Fibroblast of lung (primary cell): ENCODE measurements at regions not wholly inside any gene's neighbourhood (a gene's known extent, or its start where the extent isn't known, plus 50 kb on each side); places are given as distances from the start of the nearest gene placed in this dataset.
"Not testable (repeated sequence)": the region's sequence is repeated elsewhere in the genome, so short reads cannot be mapped to it uniquely, and the experiment has no call there.

Experiments used
- DNase-seq, 2 donors: peaks; one replicate each; pipeline versions ENCODE4 v3.0.0 to v3.0.0-alpha.2; 2010; ENCODE audit warnings: low read depth in 2 of 2
- H2AFZ ChIP-seq: 2 replicates; pipeline ENCODE4 v1.5.1; 2012; ENCODE audit warnings: low read length, control low read depth, inconsistent platforms
- H3K27ac ChIP-seq: 2 replicates; pipeline ENCODE4 v1.5.1; 2011; ENCODE audit warnings: low read length, control low read depth; ENCODE audit not compliant: insufficient read depth
- H3K27me3 ChIP-seq: 2 replicates; pipeline ENCODE4 v1.5.1; 2011; ENCODE audit warnings: mild to moderate bottlenecking, low read length; ENCODE audit not compliant: control insufficient read depth, insufficient read depth
- H3K36me3 ChIP-seq: 2 replicates; pipeline ENCODE4 v1.5.1; 2011; ENCODE audit warnings: low read length; ENCODE audit not compliant: control insufficient read depth, insufficient read depth
- H3K4me1 ChIP-seq: 2 replicates; pipeline ENCODE4 v1.5.1; 2011; ENCODE audit warnings: low read length; ENCODE audit not compliant: control insufficient read depth, insufficient read depth; ENCODE audit errors: extremely low read depth
- H3K4me2 ChIP-seq: 2 replicates; pipeline ENCODE4 v1.5.1; 2011; ENCODE audit warnings: low read length, control low read depth; ENCODE audit not compliant: insufficient read depth; ENCODE audit errors: extremely low read depth
- H3K4me3 ChIP-seq, 4 experiments: fragments of 200-600 bp in 1 of 4; sonication (generic) in 1 of 4; replicated peaks in 1 of 4; 2 replicates each; pipeline ENCODE4 v1.5.1; 2011 to 2016; ENCODE audit warnings: low read length in 4 of 4, low read depth in 3 of 4, mild to moderate bottlenecking in 3 of 4, control low read depth in 2 of 4, inconsistent platforms in 1 of 4, mixed read lengths in 1 of 4; ENCODE audit not compliant: insufficient read depth in 1 of 4; ENCODE audit errors: control extremely low read depth in 1 of 4
- H3K79me2 ChIP-seq: 2 replicates; pipeline ENCODE4 v1.5.1; 2012; ENCODE audit warnings: mild to moderate bottlenecking, low read length, inconsistent platforms; ENCODE audit not compliant: control insufficient read depth, insufficient read depth
- H3K9ac ChIP-seq: 2 replicates; pipeline ENCODE4 v1.5.1; 2011; ENCODE audit warnings: mild to moderate bottlenecking, low read length, control low read depth; ENCODE audit not compliant: insufficient read depth
- H3K9me3 ChIP-seq: 2 replicates; pipeline ENCODE4 v1.5.1; 2012; ENCODE audit warnings: low read depth, low read length; ENCODE audit not compliant: control insufficient read depth, insufficient read depth
- H4K20me1 ChIP-seq: 2 replicates; pipeline ENCODE4 v1.5.1; 2011; ENCODE audit warnings: low read length; ENCODE audit not compliant: control insufficient read depth, insufficient read depth; ENCODE audit errors: extremely low read depth
- CTCF ChIP-seq, 2 donors: IDR thresholded peaks in 1 of 2; conservative IDR thresholded peaks in 1 of 2; 1 replicate in 1 of 2; 2 replicates in 1 of 2; pipeline ENCODE4 v1.5.1; 2011 to 2012; ENCODE audit warnings: low read length in 2 of 2, control low read depth in 1 of 2, inconsistent platforms in 1 of 2, low read depth in 1 of 2, mild to moderate bottlenecking in 1 of 2
- EZH2 ChIP-seq: IDR thresholded peaks from 2 replicates; pipeline ENCODE4 v1.5.1; 2012; ENCODE audit warnings: low read length, control low read depth, mild to moderate bottlenecking; ENCODE audit errors: missing control alignments

DNA sequence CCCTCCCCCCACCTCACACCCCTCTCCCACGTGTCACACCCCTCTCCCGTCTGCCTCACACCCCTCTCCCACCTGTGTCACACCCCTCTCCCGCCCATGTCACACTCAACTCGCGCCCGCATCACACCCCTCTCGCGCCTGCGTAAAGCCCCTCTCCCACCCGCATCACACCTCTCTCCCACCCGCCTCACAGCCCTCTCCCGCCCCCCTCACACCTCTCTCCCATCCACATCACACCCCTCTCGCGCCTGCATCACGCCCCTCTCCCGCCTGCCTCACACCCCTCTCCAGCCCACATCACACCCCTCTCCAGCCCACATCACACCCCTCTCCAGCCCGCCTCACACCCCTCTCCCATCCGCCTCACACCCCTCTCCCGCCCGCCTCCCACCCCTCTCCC lies 173.5 kb upstream of the FOXD4L5 start:
- DNase-seq, result no peak
- Histone ChIP-seq H3K79me2 (no peaks in the 10 kb centered on the region), H3K27me3 (no peaks in the 10 kb centered on the region), H3K9me3 (no peaks in the 10 kb centered on the region), H3K36me3 (no peaks in the 10 kb centered on the region), H3K4me3 (no peak overlapping the region), H3K9ac (no peak overlapping the region), H3K4me1 (no peaks in the 10 kb centered on the region), H3K27ac (no peak overlapping the region), H2AFZ (no peak overlapping the region), H3K4me2 (no peak overlapping the region), H4K20me1 (no peaks in the 10 kb centered on the region)
- no peak for TF ChIP-seq CTCF (conservative IDR thresholded peaks at IDR 0.05 in 1 of 2, IDR thresholded peaks at IDR 0.05 in 1 of 2; ENCODE audit: low read depth in 1 of 2, low read length in 2 of 2)
- no peak for TF ChIP-seq EZH2

GRCh38 chr9:65456991-65457390 lies 172.0 kb upstream of the FOXD4L5 start:
- not testable (repeated sequence) for H3K27me3 ChIP-seq, H3K4me2 ChIP-seq, H3K36me3 ChIP-seq, H3K4me3 ChIP-seq, H2AFZ ChIP-seq, DNase-seq, H4K20me1 ChIP-seq, H3K9me3 ChIP-seq, H3K27ac ChIP-seq, H3K9ac ChIP-seq, H3K79me2 ChIP-seq, H3K4me1 ChIP-seq

- H3K79me2 ChIP-seq, H2AFZ ChIP-seq, H3K9me3 ChIP-seq, DNase-seq, H3K27ac ChIP-seq, H3K4me3 ChIP-seq, H4K20me1 ChIP-seq, H3K4me1 ChIP-seq, H3K9ac ChIP-seq, H3K27me3 ChIP-seq, H3K36me3 ChIP-seq, H3K4me2 ChIP-seq: not testable (repeated sequence)
These were observed 171.0 kb upstream of the FOXD4L5 start for GRCh38 chr9:65455751-65456647.

- not testable (repeated sequence) for H3K27me3 ChIP-seq, H2AFZ ChIP-seq, H3K4me1 ChIP-seq, H4K20me1 ChIP-seq, H3K4me2 ChIP-seq, H3K4me3 ChIP-seq, H3K79me2 ChIP-seq, H3K9ac ChIP-seq, H3K27ac ChIP-seq, H3K9me3 ChIP-seq, H3K36me3 ChIP-seq, DNase-seq
These were observed 170.1 kb upstream of the FOXD4L5 start for GRCh38 chr9:65455136-65455535.

- H3K4me1 ChIP-seq, H3K4me3 ChIP-seq, H3K27ac ChIP-seq, H3K4me2 ChIP-seq, H2AFZ ChIP-seq, H3K9me3 ChIP-seq, H3K27me3 ChIP-seq, H3K9ac ChIP-seq, H3K36me3 ChIP-seq, DNase-seq, H4K20me1 ChIP-seq, H3K79me2 ChIP-seq: not testable (repeated sequence)
These were observed 169.7 kb upstream of the FOXD4L5 start for GRCh38 chr9:65454666-65455065.

- H3K9me3 ChIP-seq, result not testable (repeated sequence)
These were observed 169.0 kb upstream of the FOXD4L5 start for GRCh38 chr9:65454034-65454433.

More at GRCh38 chr9:65454034-65454433, 169.0 kb upstream of the FOXD4L5 start:
- not testable (repeated sequence) for H2AFZ ChIP-seq, H3K4me2 ChIP-seq, H3K9ac ChIP-seq, H3K27me3 ChIP-seq, H3K4me1 ChIP-seq, H4K20me1 ChIP-seq, H3K4me3 ChIP-seq, H3K79me2 ChIP-seq, H3K27ac ChIP-seq, DNase-seq, H3K36me3 ChIP-seq
